ENCODE measurements at regions not wholly inside any gene's neighbourhood (a gene's known extent, or its start where the extent isn't known, plus 50 kb on each side); places are given as distances from the start of the nearest gene placed in this dataset.

DNA sequence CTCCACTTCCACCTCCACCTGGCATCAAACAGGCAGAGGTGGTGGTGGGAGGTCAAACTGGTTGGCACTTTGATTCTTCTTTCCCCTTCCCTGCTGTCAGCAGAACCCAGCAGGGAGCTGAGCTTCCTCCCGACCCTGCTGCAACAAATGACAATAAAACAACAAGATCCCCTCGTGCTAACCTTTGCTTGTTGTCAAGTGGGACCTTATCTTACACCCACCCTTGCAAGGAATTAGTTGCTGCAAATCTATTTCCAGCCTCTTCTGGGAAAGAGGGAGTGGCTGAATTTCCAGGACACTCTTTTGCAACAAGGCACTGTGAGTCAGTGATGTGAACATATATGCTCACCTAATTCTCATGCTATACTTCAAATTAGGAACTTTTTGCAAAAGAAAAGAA is 655.1 kb downstream of the DSC3 start:
- DNase-seq, result no peak
- no peaks in the 10 kb centered on the region for H3K36me3 ChIP-seq
- no peak overlapping the region for H3K4me3 ChIP-seq
- TF ChIP-seq, protein P1, sequence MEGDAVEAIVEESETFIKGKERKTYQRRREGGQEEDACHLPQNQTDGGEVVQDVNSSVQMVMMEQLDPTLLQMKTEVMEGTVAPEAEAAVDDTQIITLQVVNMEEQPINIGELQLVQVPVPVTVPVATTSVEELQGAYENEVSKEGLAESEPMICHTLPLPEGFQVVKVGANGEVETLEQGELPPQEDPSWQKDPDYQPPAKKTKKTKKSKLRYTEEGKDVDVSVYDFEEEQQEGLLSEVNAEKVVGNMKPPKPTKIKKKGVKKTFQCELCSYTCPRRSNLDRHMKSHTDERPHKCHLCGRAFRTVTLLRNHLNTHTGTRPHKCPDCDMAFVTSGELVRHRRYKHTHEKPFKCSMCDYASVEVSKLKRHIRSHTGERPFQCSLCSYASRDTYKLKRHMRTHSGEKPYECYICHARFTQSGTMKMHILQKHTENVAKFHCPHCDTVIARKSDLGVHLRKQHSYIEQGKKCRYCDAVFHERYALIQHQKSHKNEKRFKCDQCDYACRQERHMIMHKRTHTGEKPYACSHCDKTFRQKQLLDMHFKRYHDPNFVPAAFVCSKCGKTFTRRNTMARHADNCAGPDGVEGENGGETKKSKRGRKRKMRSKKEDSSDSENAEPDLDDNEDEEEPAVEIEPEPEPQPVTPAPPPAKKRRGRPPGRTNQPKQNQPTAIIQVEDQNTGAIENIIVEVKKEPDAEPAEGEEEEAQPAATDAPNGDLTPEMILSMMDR (IDR thresholded peaks at IDR 0.05; ENCODE audit: borderline replicate concordance), result no peak
- no peaks in the 10 kb centered on the region for H3K4me1 ChIP-seq
- H3K27ac ChIP-seq (replicated peaks), result no peak overlapping the region
- H3K27me3 ChIP-seq (ENCODE audit: low read depth), result no peaks in the 10 kb centered on the region
- intact Hi-C loops (cut with micrococcal nuclease), result no loop called here
- no peaks in the 10 kb centered on the region for H3K9me3 ChIP-seq (replicated peaks)

DNA sequence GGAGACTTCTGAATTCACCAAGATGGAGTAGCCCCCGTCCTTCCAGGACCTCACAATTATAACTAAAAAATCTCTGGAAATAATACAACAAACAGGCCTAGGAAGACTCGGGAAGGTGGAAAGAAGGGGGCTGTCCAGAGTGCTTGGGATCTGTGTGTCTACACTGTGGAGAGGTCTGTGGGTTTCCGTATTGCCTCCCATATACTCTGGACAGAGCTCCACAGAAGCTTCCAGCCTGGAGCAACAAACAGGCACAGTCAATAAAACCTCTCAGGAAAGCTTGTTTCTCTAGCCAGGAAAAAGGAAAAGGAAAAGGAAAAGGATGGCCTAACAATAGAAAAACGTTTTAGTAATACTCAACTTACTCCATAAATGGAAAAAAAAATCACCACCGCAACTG is 655.9 kb downstream of the DSC3 start:
- DNase-seq, result no peak
- H3K27me3 ChIP-seq (ENCODE audit: low read depth), result no peaks in the 10 kb centered on the region
- intact Hi-C loops (cut with micrococcal nuclease), result no loop called here

DNA sequence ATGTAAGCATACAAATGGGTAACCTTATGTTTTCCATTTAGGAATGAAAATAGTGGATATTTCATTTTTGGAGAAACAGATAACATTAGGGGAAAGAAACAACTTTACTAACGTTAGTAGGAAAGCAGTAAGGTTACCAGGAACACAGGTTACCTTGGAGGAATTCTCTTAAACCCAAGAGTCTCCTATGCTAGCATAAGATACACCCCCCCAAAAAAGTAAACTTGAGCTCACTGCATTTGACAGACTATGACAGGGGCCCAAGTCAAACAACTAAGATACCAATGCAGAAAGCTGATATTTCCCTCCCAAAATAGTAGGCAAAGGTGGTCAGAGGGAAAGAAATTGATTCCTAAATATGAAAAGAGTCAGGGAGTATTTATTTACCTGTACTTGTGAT is 656.9 kb downstream of the DSC3 start:
- Histone ChIP-seq H3K4me1 (no peaks in the 10 kb centered on the region), H3K36me3 (no peaks in the 10 kb centered on the region), H3K27ac (replicated peaks) (no peak overlapping the region), H3K4me3 (no peak overlapping the region), H3K27me3 (ENCODE audit: low read depth) (no peaks in the 10 kb centered on the region), H3K9me3 (replicated peaks) (peaks cover 1% of the 10 kb centered on the region)
- intact Hi-C loops (cut with micrococcal nuclease), result no loop called here
- DNase-seq, result no peak
- TF ChIP-seq, protein P1 (IDR thresholded peaks at IDR 0.05; ENCODE audit: borderline replicate concordance), result no peak

More for the DNA sequence above, 655.9 kb downstream of the DSC3 start:
- Histone ChIP-seq H3K36me3 (no peaks in the 10 kb centered on the region), H3K4me1 (no peaks in the 10 kb centered on the region), H3K27ac (replicated peaks) (no peak overlapping the region), H3K4me3 (no peak overlapping the region), H3K9me3 (replicated peaks) (no peaks in the 10 kb centered on the region)
- TF ChIP-seq, protein P1 (IDR thresholded peaks at IDR 0.05; ENCODE audit: borderline replicate concordance), result no peak

DNA sequence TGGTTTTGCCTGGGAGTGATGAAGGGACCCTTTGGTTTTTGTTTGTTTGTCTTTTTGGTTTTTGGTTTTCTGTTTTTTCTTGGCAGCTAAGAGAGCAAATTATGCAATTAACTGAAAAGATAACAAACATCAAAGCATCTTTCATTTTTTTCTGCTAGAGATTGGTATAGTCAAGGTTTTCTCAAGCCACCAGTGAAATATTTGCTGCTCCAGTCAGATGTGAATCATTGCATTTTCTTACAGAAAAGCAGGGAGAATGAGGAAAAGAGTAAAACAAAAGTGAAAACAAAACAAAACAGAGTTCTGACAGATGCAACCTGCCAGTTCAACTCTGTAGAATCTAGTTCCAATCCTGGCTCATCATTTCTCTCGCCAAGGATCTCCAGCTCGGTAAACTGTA is 660.7 kb downstream of the DSC3 start:
- DNase-seq, result no peak
- no peak overlapping the region for H3K27ac ChIP-seq (replicated peaks)
- no peaks in the 10 kb centered on the region for H3K36me3 ChIP-seq
- TF ChIP-seq, protein P1 (IDR thresholded peaks at IDR 0.05; ENCODE audit: borderline replicate concordance), result no peak
- intact Hi-C loops (cut with micrococcal nuclease), result no loop called here
- peaks cover 14% of the 10 kb centered on the region for H3K9me3 ChIP-seq (replicated peaks)
- no peaks in the 10 kb centered on the region for H3K4me1 ChIP-seq
- no peaks in the 10 kb centered on the region for H3K27me3 ChIP-seq (ENCODE audit: low read depth)
- H3K4me3 ChIP-seq, result no peak overlapping the region

DNA sequence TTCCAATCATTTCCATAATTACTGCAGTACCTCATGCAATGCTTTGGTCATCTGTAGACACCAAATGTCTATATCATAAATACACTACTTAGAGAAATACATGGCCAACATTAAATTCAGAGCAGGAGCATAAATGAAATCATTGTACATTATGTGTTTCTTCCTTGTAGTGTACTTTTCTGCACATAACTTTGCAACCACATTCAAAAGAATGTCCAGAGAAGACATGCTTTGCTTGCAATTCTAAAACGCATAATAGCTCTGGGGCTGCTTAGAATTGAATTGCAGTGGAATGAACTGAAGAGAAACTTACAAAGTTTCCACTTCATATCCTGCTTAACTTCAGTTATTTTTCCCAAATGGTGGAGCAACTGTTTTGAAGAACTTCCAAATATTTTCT is 664.4 kb downstream of the DSC3 start:
- peaks cover 40% of the 10 kb centered on the region for H3K9me3 ChIP-seq (replicated peaks)
- no peaks in the 10 kb centered on the region for H3K36me3 ChIP-seq
- intact Hi-C loops (cut with micrococcal nuclease), result no loop called here
- H3K4me3 ChIP-seq, result no peak overlapping the region
- no peak for DNase-seq
- no peaks in the 10 kb centered on the region for H3K4me1 ChIP-seq
- TF ChIP-seq, protein P1 (IDR thresholded peaks at IDR 0.05; ENCODE audit: borderline replicate concordance), result no peak
- no peaks in the 10 kb centered on the region for H3K27me3 ChIP-seq (ENCODE audit: low read depth)
- H3K27ac ChIP-seq (replicated peaks), result no peak overlapping the region

DNA sequence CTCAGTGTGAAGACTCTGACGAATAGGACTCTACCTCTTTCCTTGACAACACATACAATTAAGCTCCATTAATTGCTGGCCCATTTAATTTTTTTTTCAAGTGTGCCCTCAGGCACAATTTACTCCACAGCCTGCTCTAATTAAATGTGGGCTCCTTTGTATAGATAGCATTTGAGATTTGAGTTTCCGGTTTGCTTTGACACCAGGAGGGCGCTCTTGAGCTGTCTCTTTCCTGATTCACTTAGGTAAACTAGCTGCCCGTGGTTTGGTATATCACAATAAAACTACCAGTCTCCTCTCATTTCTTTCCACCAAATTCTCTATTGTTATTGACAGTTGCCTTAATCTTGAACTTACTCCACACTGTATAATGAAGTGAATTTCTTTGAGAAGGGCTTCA is 666.0 kb downstream of the DSC3 start:
- TF ChIP-seq, protein P1 (IDR thresholded peaks at IDR 0.05; ENCODE audit: borderline replicate concordance), result no peak
- Histone ChIP-seq H3K27ac (replicated peaks) (no peak overlapping the region), H3K27me3 (ENCODE audit: low read depth) (no peaks in the 10 kb centered on the region), H3K4me1 (no peaks in the 10 kb centered on the region), H3K36me3 (no peaks in the 10 kb centered on the region), H3K9me3 (replicated peaks) (peaks cover 40% of the 10 kb centered on the region), H3K4me3 (no peak overlapping the region)
- DNase-seq, result no peak
- intact Hi-C loops (cut with micrococcal nuclease), result no loop called here
